Esophagus muscularis mucosa (tissue), 4 donors: ENCODE measurements at regions not wholly inside any gene's neighbourhood (a gene's known extent, or its start where the extent isn't known, plus 50 kb on each side); places are given as distances from the start of the nearest gene placed in this dataset.

Source experiments
- DNase-seq: peaks from one replicate; pipeline ENCODE4 v3.0.0-alpha.2; 2017; ENCODE audit errors: extremely low spot score
- H3K27ac ChIP-seq, 4 donors: fragments of 200-600 bp; sonication (generic); replicated peaks in 1 of 4; 1 replicate in 3 of 4; 2 replicates in 1 of 4; pipeline ENCODE4 v1.5.1; 2016 to 2019; ENCODE audit warnings: mild to moderate bottlenecking in 1 of 4
- H3K27me3 ChIP-seq, 4 donors: fragments of 200-600 bp; sonication (generic); one replicate each; pipeline versions ENCODE4 v1.5.1 to v1.6.0; 2016 to 2019
- H3K36me3 ChIP-seq, 4 donors: fragments of 200-600 bp; sonication (generic); one replicate each; pipeline ENCODE4 v1.5.1; 2016 to 2019
- H3K4me1 ChIP-seq, 4 donors: fragments of 200-600 bp; sonication (generic); one replicate each; pipeline ENCODE4 v1.5.1; 2016 to 2019
- H3K4me3 ChIP-seq, 4 donors: fragments of 200-600 bp; sonication (generic); 1 replicate in 2 of 4; 2 replicates in 2 of 4; pipeline ENCODE4 v1.5.1; 2016 to 2019; ENCODE audit warnings: mild to moderate bottlenecking in 4 of 4, moderate library complexity in 1 of 4
- H3K9me3 ChIP-seq, 4 donors: fragments of 200-600 bp; sonication (generic); 1 replicate in 3 of 4; 2 replicates in 1 of 4; pipeline ENCODE4 v1.5.1; 2016 to 2019
- EP300 ChIP-seq: sonication (generic); formaldehyde crosslinking; IDR thresholded peaks from one replicate; pipeline ENCODE4 v1.6.1; 2017; ENCODE audit warnings: antibody characterized with exemption
- POLR2A ChIP-seq: fragments of 450-650 bp; IDR thresholded peaks from one replicate; pipeline ENCODE4 v1.6.1; 2017; ENCODE audit warnings: antibody characterized with exemption, moderate library complexity, mild to moderate bottlenecking, low read depth
- POLR2AphosphoS5 ChIP-seq, 2 donors: sonication (generic); formaldehyde crosslinking; IDR thresholded peaks; one replicate each; pipeline ENCODE4 v1.6.1; 2017; ENCODE audit warnings: antibody characterized with exemption in 2 of 2
- WGBS: methylation state at CpG from one replicate; pipeline ENCODE4 v1.1.5; 2018; 5-methylcytosine and 5-hydroxymethylcytosine counted together
- intact Hi-C: fragments of 100-400 bp; cut with DNase I; formaldehyde crosslinking; loops from one replicate; pipeline ENCODE4 v1.15.1; 2023
- TF ChIP-seq, protein P1 (sequence below), 3 experiments: fragments of 200-600 bp in 2 of 3; fragments of 450-650 bp in 1 of 3; sonication (generic) in 2 of 3; IDR thresholded peaks; one replicate each; pipeline ENCODE4 v1.5.1; 2017 to 2019; ENCODE audit warnings: antibody characterized with exemption in 3 of 3, mild to moderate bottlenecking in 2 of 3, moderate library complexity in 1 of 3

DNA sequence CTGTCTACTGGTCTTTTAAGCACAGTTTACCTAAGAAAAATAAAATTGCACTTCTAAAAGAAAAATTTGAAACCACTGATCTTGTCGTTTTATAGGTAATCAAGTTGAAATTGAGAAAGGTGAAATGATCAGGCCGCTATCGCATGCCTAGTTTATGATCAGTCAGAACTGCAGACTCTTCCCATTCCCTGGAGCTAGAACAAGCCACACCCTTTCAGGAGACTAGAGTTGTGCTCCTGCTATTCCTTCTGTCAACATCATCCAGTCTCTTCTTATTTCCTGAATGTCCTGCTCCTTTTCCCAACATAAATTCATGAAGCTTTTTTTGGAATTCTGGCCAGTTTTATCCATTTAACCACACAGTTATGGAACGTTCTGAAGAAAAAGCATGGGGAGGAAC is 135.1 kb downstream of the SLC7A11 start:
- no peak overlapping the region for H3K27ac ChIP-seq
- 93% methylated on average over 4 of the region's 4 CpGs for WGBS
- intact Hi-C loops = no loop called here

DNA sequence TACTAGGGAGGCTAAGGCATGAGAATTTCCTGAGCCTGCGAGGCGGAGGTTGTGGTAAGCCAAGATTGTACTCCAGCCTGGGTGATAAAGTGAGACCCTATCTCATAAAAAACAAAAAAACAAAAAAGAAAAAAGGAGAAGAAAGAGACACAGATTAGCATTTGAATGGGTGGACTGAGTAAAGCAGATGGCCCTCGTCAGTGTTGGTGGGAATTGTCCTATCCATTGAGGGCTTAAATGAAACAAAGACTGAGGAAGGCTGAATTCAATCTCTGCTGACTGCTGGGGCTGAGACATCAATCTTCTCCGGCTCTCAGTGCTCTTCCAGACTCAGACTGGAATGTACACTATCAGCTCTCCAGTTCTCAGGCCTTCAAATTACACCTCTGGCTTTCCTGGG is 136.8 kb downstream of the SLC7A11 start:
- Histone ChIP-seq H3K36me3 (no peaks in the 10 kb centered on the region), H3K27ac (no peak overlapping the region), H3K4me3 (no peak overlapping the region), H3K27me3 (no peaks in the 10 kb centered on the region), H3K9me3 (no peaks in the 10 kb centered on the region), H3K4me1 (no peaks in the 10 kb centered on the region)
- TF ChIP-seq EP300 (no peak), POLR2A (no peak)
- TF ChIP-seq, protein P1, sequence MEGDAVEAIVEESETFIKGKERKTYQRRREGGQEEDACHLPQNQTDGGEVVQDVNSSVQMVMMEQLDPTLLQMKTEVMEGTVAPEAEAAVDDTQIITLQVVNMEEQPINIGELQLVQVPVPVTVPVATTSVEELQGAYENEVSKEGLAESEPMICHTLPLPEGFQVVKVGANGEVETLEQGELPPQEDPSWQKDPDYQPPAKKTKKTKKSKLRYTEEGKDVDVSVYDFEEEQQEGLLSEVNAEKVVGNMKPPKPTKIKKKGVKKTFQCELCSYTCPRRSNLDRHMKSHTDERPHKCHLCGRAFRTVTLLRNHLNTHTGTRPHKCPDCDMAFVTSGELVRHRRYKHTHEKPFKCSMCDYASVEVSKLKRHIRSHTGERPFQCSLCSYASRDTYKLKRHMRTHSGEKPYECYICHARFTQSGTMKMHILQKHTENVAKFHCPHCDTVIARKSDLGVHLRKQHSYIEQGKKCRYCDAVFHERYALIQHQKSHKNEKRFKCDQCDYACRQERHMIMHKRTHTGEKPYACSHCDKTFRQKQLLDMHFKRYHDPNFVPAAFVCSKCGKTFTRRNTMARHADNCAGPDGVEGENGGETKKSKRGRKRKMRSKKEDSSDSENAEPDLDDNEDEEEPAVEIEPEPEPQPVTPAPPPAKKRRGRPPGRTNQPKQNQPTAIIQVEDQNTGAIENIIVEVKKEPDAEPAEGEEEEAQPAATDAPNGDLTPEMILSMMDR (IDR thresholded peaks at IDR 0.05) = no peak
- intact Hi-C loops = no loop called here
- WGBS = 90% methylated on average over 4 of the region's 4 CpGs
- DNase-seq = no peak

More for the DNA sequence above, 135.1 kb downstream of the SLC7A11 start:
- Histone ChIP-seq H3K36me3 (no peaks in the 10 kb centered on the region), H3K4me1 (no peaks in the 10 kb centered on the region), H3K27me3 (no peaks in the 10 kb centered on the region), H3K9me3 (no peaks in the 10 kb centered on the region), H3K4me3 (no peak overlapping the region)
- no peak for DNase-seq
- TF ChIP-seq EP300 = no peak
- TF ChIP-seq, protein P1 (IDR thresholded peaks at IDR 0.05) = no peak

DNA sequence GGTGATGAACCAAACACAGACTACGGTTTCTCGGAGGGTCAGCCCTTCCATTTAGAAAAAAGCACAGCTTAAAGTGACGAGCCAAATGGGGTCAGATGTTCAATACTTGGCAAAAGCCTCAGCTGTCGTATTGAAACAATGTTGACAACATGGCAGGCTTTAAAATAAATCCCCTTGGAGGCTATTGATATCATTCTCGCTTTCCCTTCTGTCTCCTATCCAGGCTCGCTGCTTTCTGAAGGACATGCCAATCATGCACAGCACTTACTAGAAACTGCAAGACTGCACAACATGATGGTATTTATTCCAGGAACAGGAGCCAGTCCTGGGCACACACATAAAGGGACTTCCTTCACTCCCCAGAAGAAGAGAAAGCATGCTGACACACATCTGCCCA is 137.9 kb downstream of the SLC7A11 start:
- intact Hi-C loops = no loop called here
- WGBS = 78% methylated on average over 6 of the region's 6 CpGs
- DNase-seq = no peak
- no peaks in the 10 kb centered on the region for H3K4me1 ChIP-seq
- no peak overlapping the region for H3K27ac ChIP-seq
- no peak overlapping the region for H3K4me3 ChIP-seq
- H3K9me3 ChIP-seq = no peaks in the 10 kb centered on the region
- H3K36me3 ChIP-seq = no peaks in the 10 kb centered on the region
- no peaks in the 10 kb centered on the region for H3K27me3 ChIP-seq
- no peak for TF ChIP-seq POLR2AphosphoS5 (IDR thresholded peaks at IDR 0.05)

DNA sequence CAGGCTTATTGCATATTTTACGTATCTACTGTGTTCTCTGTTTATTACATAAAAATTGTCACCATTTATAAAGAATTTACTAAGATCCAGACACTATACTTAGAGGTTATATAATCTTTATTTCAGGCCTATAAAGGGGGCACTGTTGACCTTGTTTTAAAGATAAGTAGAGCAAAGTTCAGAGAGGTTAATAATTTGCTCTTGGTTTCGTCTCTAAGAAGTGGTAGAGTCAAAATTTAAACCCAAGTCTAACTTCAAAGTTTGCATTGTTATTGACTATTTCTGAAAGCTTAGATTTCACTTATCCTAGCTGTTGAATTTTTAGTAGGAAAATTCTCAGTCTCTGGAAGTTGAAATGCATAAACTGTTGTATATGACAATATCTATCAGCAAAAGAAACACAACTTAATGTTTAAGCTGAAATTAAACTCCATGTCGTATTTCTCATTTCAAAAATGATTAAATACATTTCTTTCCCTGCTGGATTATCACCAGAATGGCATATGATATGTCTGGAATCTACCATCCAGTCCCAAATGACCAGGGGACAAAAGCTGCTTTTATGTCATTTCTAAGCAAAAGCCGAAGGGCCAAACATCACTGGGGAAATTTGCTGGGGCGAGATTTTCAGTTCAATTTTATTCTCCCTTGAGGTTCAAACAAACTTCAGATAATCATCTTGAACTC is 138.4 kb downstream of the SLC7A11 start:
- Histone ChIP-seq H3K4me3 (no peak overlapping the region), H3K27me3 (no peaks in the 10 kb centered on the region), H3K27ac (no peak overlapping the region), H3K9me3 (no peaks in the 10 kb centered on the region), H3K4me1 (no peaks in the 10 kb centered on the region), H3K36me3 (no peaks in the 10 kb centered on the region)
- WGBS = 79% methylated on average over 5 of the region's 5 CpGs
- intact Hi-C loops = no loop called here
- TF ChIP-seq, protein P1 (IDR thresholded peaks at IDR 0.05) = no peak
- TF ChIP-seq EP300 = no peak
- TF ChIP-seq POLR2AphosphoS5 (IDR thresholded peaks at IDR 0.05) = no peak
- TF ChIP-seq POLR2A = no peak
- DNase-seq = no peak

DNA sequence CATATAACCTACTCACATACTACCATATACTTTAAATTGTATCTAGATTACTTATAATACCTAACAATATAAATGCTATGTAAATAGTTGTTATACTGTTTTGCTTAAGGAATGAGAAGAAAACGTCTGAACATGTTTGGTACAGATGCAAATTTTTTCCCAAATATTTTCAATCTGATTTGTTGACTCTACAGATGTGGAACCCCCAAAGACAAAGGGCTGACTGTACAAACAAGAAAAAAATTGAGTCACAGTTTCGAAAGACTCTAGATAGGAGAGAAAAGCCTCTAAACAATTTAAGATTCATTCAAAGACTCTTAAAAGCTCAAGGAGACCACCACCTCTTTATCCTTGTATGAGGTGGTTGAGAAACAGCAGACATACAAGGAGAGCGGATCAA is 142.8 kb downstream of the SLC7A11 start:
- TF ChIP-seq EP300 (no peak), POLR2AphosphoS5 (IDR thresholded peaks at IDR 0.05) (no peak), POLR2A (no peak)
- TF ChIP-seq, protein P1 (IDR thresholded peaks at IDR 0.05) = no peak
- H3K27me3 ChIP-seq = no peaks in the 10 kb centered on the region
- DNase-seq = no peak
- intact Hi-C loops = loop anchor here (10.0 kb wide), 1 partner anchor 85 kb away; no protein-coding TSS in a partner anchor
- H3K27ac ChIP-seq = no peak overlapping the region
- no peaks in the 10 kb centered on the region for H3K36me3 ChIP-seq
- no peaks in the 10 kb centered on the region for H3K4me1 ChIP-seq
- H3K9me3 ChIP-seq = no peaks in the 10 kb centered on the region
- 76% methylated on average over 3 of the region's 3 CpGs for WGBS
- no peak overlapping the region for H3K4me3 ChIP-seq
